Spinal cord (tissue), 9 donors: ENCODE measurements at regions not wholly inside any gene's neighbourhood (a gene's known extent, or its start where the extent isn't known, plus 50 kb on each side); places are given as distances from the start of the nearest gene placed in this dataset.
"Not testable (repeated sequence)": the region's sequence is repeated elsewhere in the genome, so short reads cannot be mapped to it uniquely, and the experiment has no call there.

ENCODE experiments used
- DNase-seq, 6 donors: peaks; one replicate each; pipeline versions ENCODE4 v3.0.0 to v3.0.0-alpha.2; 2013 to 2015; ENCODE audit warnings: low spot score in 6 of 6, low read depth in 4 of 6
- H3K27ac ChIP-seq: one replicate; pipeline ENCODE4 v1.5.1; 2013; ENCODE audit warnings: low read depth, low read length, control low read depth
- H3K27me3 ChIP-seq: one replicate; pipeline ENCODE4 v1.6.1; 2013; ENCODE audit warnings: low read length; ENCODE audit not compliant: control insufficient read depth, insufficient read depth
- H3K36me3 ChIP-seq: one replicate; pipeline ENCODE4 v1.6.1; 2013; ENCODE audit warnings: low read length; ENCODE audit not compliant: control insufficient read depth, insufficient read depth
- H3K4me1 ChIP-seq: one replicate; pipeline ENCODE4 v1.6.1; 2013; ENCODE audit warnings: low read length; ENCODE audit not compliant: control insufficient read depth, insufficient read depth
- H3K4me3 ChIP-seq: one replicate; pipeline ENCODE4 v1.5.1; 2013; ENCODE audit warnings: low read depth, low read length, control low read depth
- H3K9me3 ChIP-seq: one replicate; pipeline ENCODE4 v1.6.1; 2013; ENCODE audit warnings: low read length; ENCODE audit not compliant: control insufficient read depth, insufficient read depth
- WGBS: methylation state at CpG from one replicate; pipeline ENCODE4 v1.1.5; 2013; ENCODE audit warnings: missing lambda C conversion rate; ENCODE audit not compliant: insufficient coverage; 5-methylcytosine and 5-hydroxymethylcytosine counted together
- donor health status: healthy.

DNA sequence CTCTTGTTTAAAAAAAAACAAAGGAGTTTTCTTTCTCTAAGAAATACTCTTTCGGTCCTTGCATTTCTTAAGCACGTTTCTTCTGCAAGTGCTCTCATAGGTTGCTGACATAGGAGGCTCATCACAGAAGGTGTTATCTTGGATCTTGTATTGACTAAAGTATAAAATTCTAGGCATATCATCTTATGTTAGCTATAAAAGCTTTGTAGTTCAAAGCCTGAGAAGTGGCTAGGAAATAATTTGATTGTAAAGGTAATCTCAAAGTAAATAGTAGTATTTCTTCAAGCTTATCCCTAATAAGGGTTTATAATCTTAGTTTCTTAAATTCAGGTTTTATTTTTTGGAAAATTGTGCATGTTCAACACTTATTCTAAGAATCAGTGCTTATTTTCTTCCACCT, 778.9 kb downstream of the TMTC2 start:
- H3K9me3 ChIP-seq, result no peaks in the 10 kb centered on the region
- no peak overlapping the region for H3K27ac ChIP-seq
- H3K4me3 ChIP-seq, result no peak overlapping the region
- H3K4me1 ChIP-seq, result no peaks in the 10 kb centered on the region
- WGBS, result no CpG with 5 or more reads among the region's 2 CpGs
- peak in 1 of 6 donors; percentile 3 for DNase-seq
- H3K27me3 ChIP-seq, result no peaks in the 10 kb centered on the region
- no peaks in the 10 kb centered on the region for H3K36me3 ChIP-seq

DNA sequence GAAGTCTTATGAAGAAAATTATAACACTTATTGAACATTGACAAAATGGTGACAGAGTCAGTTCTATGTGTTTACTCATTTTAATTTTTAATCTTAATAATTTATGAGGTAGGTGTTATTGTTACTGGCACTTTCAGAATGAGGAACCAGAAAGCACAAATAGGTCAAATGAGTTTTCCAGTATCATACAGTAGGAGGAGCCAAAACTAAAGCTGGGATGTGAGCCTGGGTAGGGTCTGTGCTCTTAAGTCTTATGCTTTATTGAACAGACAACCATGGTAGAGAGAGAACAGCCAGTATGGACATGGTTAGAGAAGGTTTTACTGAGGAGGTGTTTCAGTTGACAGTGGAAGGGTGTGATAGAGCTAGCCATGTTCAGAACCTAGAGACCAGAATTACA, 775.7 kb downstream of the TMTC2 start:
- no peaks in the 10 kb centered on the region for H3K9me3 ChIP-seq
- H3K27ac ChIP-seq, result no peak overlapping the region
- H3K4me3 ChIP-seq, result no peak overlapping the region
- H3K27me3 ChIP-seq, result no peaks in the 10 kb centered on the region
- no peak for DNase-seq
- no peaks in the 10 kb centered on the region for H3K36me3 ChIP-seq
- H3K4me1 ChIP-seq, result no peaks in the 10 kb centered on the region

DNA sequence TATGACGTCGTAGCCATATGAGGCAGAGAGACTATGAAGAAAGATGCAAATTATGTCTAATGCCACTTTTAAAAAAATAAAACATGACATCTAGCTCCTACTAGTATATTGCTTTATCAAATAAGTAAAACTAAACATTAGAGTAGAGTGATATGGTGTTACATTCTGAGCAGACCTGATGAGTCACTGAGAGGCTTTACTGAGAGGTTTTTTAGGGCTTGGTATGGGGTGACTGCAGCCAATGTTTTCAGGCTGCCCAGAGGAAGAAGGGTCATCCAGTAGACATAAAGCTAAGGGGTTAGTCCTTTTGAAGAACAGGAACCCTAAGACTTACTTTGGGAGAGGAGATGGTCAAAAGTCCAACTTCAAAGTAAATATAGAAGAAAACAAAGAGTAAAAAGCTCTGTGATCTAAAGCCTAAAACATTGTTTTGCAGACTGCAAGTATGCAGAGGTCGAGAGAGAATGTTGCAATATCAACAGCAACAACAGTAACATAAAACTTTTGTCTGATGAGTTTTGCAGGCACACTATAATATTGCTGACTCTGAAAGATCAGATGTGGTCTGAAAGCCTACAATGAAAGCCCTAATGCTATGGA, 774.7 kb downstream of the TMTC2 start:
- WGBS, result no CpG with 5 or more reads among the region's 3 CpGs
- H3K27ac ChIP-seq, result no peak overlapping the region
- H3K9me3 ChIP-seq, result no peaks in the 10 kb centered on the region
- no peaks in the 10 kb centered on the region for H3K4me1 ChIP-seq
- no peaks in the 10 kb centered on the region for H3K27me3 ChIP-seq
- DNase-seq, result peak in 1 of 6 donors; percentile 10
- no peaks in the 10 kb centered on the region for H3K36me3 ChIP-seq
- no peak overlapping the region for H3K4me3 ChIP-seq

DNA sequence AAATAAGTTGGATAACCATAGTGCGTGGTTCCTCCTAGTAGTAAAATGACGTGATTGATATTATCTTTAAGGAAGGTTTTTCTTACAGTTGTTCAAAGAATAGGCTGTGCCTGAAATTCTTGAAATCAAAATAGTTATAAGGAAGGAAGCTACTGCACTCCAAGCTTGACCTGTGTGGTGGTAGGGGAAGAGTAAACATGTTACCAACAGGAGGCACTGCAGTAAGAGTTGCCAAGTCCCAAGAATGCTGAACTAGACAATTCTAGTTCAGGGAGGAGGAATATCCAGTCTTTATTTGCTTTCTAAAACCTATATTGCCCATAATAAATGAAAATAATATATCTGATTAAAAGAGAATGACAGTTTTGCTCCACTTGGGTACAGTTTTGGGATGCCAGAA, 764.5 kb downstream of the TMTC2 start:
- 95% methylated on average over 2 of the region's 2 CpGs for WGBS
- H3K27me3 ChIP-seq, result no peaks in the 10 kb centered on the region
- no peaks in the 10 kb centered on the region for H3K9me3 ChIP-seq
- H3K36me3 ChIP-seq, result no peaks in the 10 kb centered on the region
- no peaks in the 10 kb centered on the region for H3K4me1 ChIP-seq
- DNase-seq, result no peak
- no peak overlapping the region for H3K27ac ChIP-seq
- no peak overlapping the region for H3K4me3 ChIP-seq

DNA sequence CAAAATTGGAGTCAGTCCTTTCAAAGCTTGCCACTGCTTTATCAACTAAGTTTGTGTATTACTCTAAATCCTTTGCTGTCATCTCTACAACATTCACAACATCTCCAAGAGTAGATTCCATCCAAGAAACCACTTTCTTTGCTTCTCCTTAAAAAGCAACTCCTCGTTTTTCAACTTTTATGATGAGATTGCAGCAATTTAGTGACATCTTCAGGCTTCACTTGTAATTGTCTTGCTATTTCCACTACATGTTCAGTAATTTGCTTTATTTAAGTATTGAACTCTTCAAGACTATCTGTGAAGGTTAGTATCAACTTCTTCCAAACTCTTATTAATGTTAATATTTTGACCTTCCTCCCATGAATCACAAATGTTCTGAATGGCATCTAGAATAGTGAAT, 747.9 kb downstream of the TMTC2 start:
- Histone ChIP-seq H3K4me3 (no peak overlapping the region), H3K4me1 (no peaks in the 10 kb centered on the region), H3K27ac (no peak overlapping the region), H3K9me3 (peaks cover 4% of the 10 kb centered on the region), H3K36me3 (no peaks in the 10 kb centered on the region), H3K27me3 (no peaks in the 10 kb centered on the region)
- WGBS, result no CpG with 5 or more reads among the region's 1 CpG
- DNase-seq, result no peak

DNA sequence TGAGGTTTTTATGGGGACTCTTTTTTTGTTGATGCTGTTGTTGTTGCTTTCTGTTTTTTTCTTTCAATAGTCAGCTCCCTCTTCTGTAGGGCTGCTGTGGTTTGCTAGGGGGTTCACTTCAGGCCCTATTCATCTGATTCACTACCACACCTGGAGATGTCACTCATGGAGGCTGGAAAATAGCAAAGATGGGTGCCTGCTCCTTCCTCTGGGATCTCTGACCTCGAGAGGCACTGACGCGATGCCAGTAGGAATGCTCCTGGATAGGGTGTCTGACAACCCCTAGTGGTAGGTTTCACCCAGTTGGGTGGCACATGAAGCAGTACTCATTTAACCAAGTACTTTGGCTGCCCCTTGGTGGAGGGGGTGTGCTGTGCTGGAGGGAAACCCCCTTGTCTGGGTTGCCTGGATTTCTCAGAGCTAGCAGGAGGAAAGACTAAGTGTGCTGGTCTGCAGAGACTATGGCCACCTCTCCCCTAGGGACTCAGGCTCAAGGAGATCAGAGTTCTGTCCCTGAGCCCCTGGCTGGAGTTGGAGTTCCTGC, 745.5 kb downstream of the TMTC2 start:
- Histone ChIP-seq H3K27me3 (no peaks in the 10 kb centered on the region), H3K4me3 (no peak overlapping the region), H3K27ac (no peak overlapping the region), H3K4me1 (no peaks in the 10 kb centered on the region), H3K36me3 (no peaks in the 10 kb centered on the region), H3K9me3 (peaks cover 4% of the 10 kb centered on the region)
- WGBS, result 100% methylated on average over 3 of the region's 3 CpGs
- no peak for DNase-seq

DNA sequence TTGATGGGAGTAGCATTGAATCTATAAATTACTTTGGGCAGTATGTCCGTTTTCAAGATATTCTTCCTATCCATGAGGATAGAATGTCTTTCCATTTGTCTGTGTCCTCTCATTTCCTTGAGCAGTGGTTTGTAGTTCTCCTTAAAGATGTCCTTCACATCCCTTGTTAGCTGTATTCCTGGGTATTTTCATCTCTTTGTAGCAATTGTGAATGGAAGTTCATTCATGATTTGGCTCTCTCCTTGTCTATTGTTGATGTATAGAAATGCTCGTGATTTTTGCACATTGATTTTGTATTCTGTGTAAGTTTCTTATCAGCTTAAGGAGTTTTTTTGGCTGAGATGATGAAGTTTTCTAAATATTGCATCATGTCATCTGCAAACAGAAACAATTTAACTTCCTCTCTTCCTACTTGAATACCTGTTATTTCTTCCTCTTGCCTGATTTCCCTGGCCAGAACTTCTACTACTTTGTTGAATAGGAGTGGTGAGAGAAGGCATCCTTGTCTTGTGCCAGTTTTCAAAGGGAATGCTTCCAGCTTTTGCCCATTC, 741.0 kb downstream of the TMTC2 start:
- not testable (repeated sequence) for H3K4me1 ChIP-seq, H3K27me3 ChIP-seq, H3K4me3 ChIP-seq, H3K36me3 ChIP-seq, H3K9me3 ChIP-seq, DNase-seq, H3K27ac ChIP-seq
- no CpG with 5 or more reads among the region's 2 CpGs for WGBS

DNA sequence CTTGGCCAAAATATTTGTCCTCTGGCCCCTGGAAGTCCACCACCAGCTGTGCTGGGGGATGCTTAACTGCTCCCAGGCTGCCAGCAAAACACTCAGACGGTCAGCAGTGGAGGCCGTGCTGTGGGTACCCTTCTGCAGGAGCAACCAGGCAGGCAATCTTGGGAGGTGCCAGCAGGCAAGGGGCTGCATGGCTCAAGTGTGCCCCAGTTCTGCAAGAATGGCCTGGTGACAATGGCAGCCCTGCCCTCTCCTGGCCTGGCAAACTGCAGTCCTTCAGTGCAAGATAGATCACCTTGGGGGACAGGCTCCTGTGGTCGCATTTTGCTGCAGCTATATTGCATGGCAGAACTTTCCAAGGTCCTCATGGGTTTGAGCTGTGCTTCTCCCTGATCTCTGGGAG, 728.3 kb downstream of the TMTC2 start:
- Histone ChIP-seq H3K4me3 (no peak overlapping the region), H3K9me3 (no peaks in the 10 kb centered on the region), H3K27me3 (no peaks in the 10 kb centered on the region), H3K27ac (no peak overlapping the region), H3K4me1 (no peaks in the 10 kb centered on the region), H3K36me3 (no peaks in the 10 kb centered on the region)
- DNase-seq, result no peak
- WGBS, result 81% methylated on average over 3 of the region's 3 CpGs

DNA sequence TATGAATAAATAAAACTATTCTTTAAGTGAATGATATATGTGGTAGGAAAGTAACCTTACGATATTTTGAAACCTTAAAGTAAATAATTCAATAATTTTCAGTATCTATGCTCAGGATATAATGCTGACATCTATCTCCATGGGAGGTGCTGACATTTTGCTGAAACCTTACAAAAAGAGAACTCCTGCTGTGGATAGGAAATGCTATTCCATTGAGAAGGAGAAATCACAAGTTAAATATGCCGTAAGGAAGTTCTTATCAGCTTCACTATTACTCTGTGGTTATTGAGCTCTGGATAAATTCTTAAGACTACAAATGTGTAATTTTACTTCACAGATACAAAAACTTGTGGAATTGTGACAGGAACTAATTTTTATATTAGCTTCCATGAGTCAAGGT, 722.1 kb downstream of the TMTC2 start:
- Histone ChIP-seq H3K9me3 (no peaks in the 10 kb centered on the region), H3K4me3 (no peak overlapping the region), H3K36me3 (no peaks in the 10 kb centered on the region), H3K4me1 (no peaks in the 10 kb centered on the region), H3K27me3 (no peaks in the 10 kb centered on the region), H3K27ac (no peak overlapping the region)
- WGBS, result no CpG with 5 or more reads among the region's 2 CpGs
- DNase-seq, result no peak

DNA sequence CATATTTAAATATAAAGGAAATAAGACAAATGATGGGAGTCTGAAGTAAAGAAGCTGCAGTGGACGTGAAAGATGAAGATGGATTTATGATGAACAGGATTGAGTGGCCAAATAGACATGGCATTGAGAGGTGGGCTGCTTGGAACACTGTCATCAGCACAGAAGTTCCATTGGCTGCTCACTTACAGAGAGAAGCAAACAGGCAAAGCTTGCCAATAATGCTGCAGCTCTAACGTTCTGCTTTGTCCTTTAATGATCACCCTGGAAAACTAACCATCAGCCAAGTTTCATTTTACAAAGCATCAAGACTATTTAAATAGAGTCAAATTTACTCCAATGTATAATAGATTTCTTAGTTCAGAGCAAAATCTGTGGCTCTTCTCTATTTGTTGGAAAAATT, 721.4 kb downstream of the TMTC2 start:
- Histone ChIP-seq H3K27ac (no peak overlapping the region), H3K4me3 (no peak overlapping the region), H3K4me1 (no peaks in the 10 kb centered on the region), H3K36me3 (no peaks in the 10 kb centered on the region), H3K9me3 (no peaks in the 10 kb centered on the region), H3K27me3 (no peaks in the 10 kb centered on the region)
- 30% methylated on average over 2 of the region's 2 CpGs for WGBS
- DNase-seq, result peak in 3 of 6 donors; percentile 1 to 44 (median 15)
